ENCODE measurements at regions not wholly inside any gene's neighbourhood (a gene's known extent, or its start where the extent isn't known, plus 50 kb on each side); places are given as distances from the start of the nearest gene placed in this dataset.

DNA sequence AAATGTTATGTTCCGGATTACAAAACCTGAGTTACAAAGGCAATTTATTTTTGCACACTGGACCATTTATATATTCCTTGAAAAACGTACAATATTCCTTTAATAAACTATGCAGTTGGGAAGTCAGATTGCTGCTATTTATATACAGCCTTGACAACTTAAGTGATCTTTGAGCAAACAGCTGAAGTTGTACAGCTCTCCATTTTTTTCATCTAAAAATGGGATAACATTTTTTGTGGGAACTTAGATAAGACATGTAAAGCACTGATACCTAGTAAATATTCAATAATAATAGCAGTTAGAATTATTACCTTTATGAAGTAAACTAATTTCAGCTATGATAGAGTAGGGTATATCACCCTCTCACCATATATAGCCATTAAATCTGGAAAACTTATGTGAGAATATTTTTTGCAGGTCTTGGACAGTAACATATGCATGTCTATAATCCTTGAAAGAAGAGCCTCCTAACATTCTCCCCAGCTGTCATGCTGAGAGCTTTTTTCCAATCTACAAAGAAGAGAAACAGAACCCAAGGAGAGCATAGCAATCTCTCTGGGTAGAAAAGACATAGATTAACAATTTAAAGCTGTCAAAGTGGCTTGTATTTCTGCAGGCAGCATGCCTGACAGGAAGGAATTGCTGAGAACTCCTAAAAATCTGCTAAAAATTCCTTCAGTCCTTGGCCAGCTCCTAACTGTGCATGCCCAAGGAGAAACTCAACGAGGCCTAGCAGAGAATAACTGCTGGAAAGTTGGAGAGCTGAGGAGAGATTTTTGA lies 326.0 kb downstream of the CRPPA start:
- H3K9me1 ChIP-seq (ENCODE audit: control insufficient read depth, insufficient read depth, low read length) = no peaks in the 10 kb centered on the region
- WGBS (ENCODE audit: insufficient coverage, low coverage, missing lambda C conversion rate) = 36% methylated on average over 3 of the region's 3 CpGs
- ATAC-seq (no peak), FAIRE-seq (no peak), DNase-seq (ENCODE audit: extremely low read depth in 1 of 4, low spot score in 3 of 4) (no peak)
- H3K36me3 ChIP-seq (ENCODE audit: control insufficient read depth, insufficient read depth, low read length) = no peaks in the 10 kb centered on the region
- no peak overlapping the region for H3K9ac ChIP-seq (ENCODE audit: insufficient read depth in 1 of 2, low read depth in 2 of 2, low read length in 2 of 2)
- intact Hi-C loops (cut with micrococcal nuclease) = no loop called here
- no peaks in the 10 kb centered on the region for H3K79me2 ChIP-seq (ENCODE audit: control insufficient read depth, insufficient read depth, low read length)
- ChIA-PET POLR2A (interaction anchor here (1.0 kb wide), 1 partner anchor 11 kb away, joined by 3 read pairs; no protein-coding TSS in a partner anchor), CTCF (ENCODE audit: low intra/inter-chr PET ratio) (no interaction called here)
- no peak overlapping the region for H3K27ac ChIP-seq (ENCODE audit: extremely low read depth, low read depth, low read length)
- no peaks in the 10 kb centered on the region for H3K9me3 ChIP-seq (replicated peaks; ENCODE audit: control insufficient read depth, insufficient read depth, low read depth, low read length)
- no peaks in the 10 kb centered on the region for H4K20me1 ChIP-seq (replicated peaks; ENCODE audit: control insufficient read depth, insufficient read depth, low read length)
- H3K4me2 ChIP-seq (ENCODE audit: insufficient read depth, low read length) = no peak overlapping the region
- no TSS peak for BruUV-seq (replicated peaks)
- TF ChIP-seq ZBTB12 (CRISPR knock-in tag; IDR thresholded peaks at IDR 0.05) (no peak), MYNN (IDR thresholded peaks at IDR 0.05) (no peak), MYNN (CRISPR knock-in tag; IDR thresholded peaks at IDR 0.05) (no peak), NR2C2 (CRISPR knock-in tag; IDR thresholded peaks at IDR 0.05) (no peak), NR2C2 (tag; IDR thresholded peaks at IDR 0.05) (no peak), RBM39 (optimal IDR thresholded peaks at IDR 0.05; ENCODE audit: low read depth, low read length) (no peak), MTA1 (IDR thresholded peaks at IDR 0.05; ENCODE audit: borderline replicate concordance) (no peak)
- no peaks in the 10 kb centered on the region for H3K4me1 ChIP-seq (replicated peaks in 1 of 2; ENCODE audit: control insufficient read depth in 2 of 2, insufficient read depth in 2 of 2, low read length in 2 of 2)
- no peak overlapping the region for H3K4me3 ChIP-seq
- in situ Hi-C loops (cut with MboI) = loop anchor here (25.0 kb wide), 1 partner anchor 467 kb away; no protein-coding TSS in a partner anchor
- H2AFZ ChIP-seq (ENCODE audit: low read depth, low read length) = no peak overlapping the region
- no peaks in the 10 kb centered on the region for H3K27me3 ChIP-seq (ENCODE audit: control insufficient read depth in 2 of 2, insufficient read depth in 2 of 2, low read length in 2 of 2)
